Neural crest cell (in vitro differentiated cells): ENCODE measurements at regions not wholly inside any gene's neighbourhood (a gene's known extent, or its start where the extent isn't known, plus 50 kb on each side); places are given as distances from the start of the nearest gene placed in this dataset.

Experiments
- DNase-seq: peaks from one replicate; pipeline ENCODE4 v3.0.0; 2021; ENCODE audit warnings: low read depth, mixed read lengths, low spot score
- H3K27ac Mint-ChIP-seq: one replicate; pipeline ENCODE4 v1.8.0; 2021; ENCODE audit warnings: mild to moderate bottlenecking, mixed read lengths; ENCODE audit not compliant: unreplicated experiment
- H3K27me3 Mint-ChIP-seq: 2 replicates; pipeline ENCODE4 v1.8.0; 2021; ENCODE audit warnings: low read depth, mild to moderate bottlenecking, mixed read lengths
- H3K36me3 Mint-ChIP-seq: 2 replicates; pipeline ENCODE4 v1.8.0; 2021; ENCODE audit warnings: low read depth, mild to moderate bottlenecking, mixed read lengths
- H3K4me1 Mint-ChIP-seq: 2 replicates; pipeline ENCODE4 v1.8.0; 2021; ENCODE audit warnings: mixed read lengths
- H3K4me3 Mint-ChIP-seq: one replicate; pipeline ENCODE4 v1.8.0; 2021; ENCODE audit warnings: mild to moderate bottlenecking, mixed read lengths
- H3K9me3 Mint-ChIP-seq: 2 replicates; pipeline ENCODE4 v1.8.0; 2021; ENCODE audit warnings: mixed read lengths
- CTCF ChIP-seq: fragments of 200-600 bp; sonication (generic); conservative IDR thresholded peaks from 2 replicates; pipeline ENCODE4 v1.5.0; 2021; ENCODE audit warnings: antibody characterized with exemption, mild to moderate bottlenecking

GRCh38 chr14:98172243-98172778 is 1099.7 kb downstream of the BCL11B start:
- Mint-ChIP-seq H3K36me3 (no peaks in the 10 kb centered on the region), H3K4me1 (peaks cover 12% of the 10 kb centered on the region), H3K9me3 (no peaks in the 10 kb centered on the region), H3K27me3 (no peaks in the 10 kb centered on the region), H3K4me3 (no peak overlapping the region), H3K27ac (no peak overlapping the region)
- TF ChIP-seq CTCF, result no peak
- DNase-seq, result no peak

GRCh38 chr14:98173305-98173704 is 1098.7 kb downstream of the BCL11B start:
- H3K4me3 Mint-ChIP-seq, result no peak overlapping the region
- H3K9me3 Mint-ChIP-seq, result no peaks in the 10 kb centered on the region
- H3K36me3 Mint-ChIP-seq, result no peaks in the 10 kb centered on the region
- no peaks in the 10 kb centered on the region for H3K27me3 Mint-ChIP-seq
- H3K27ac Mint-ChIP-seq, result no peak overlapping the region
- TF ChIP-seq CTCF, result no peak
- DNase-seq, result no peak
- H3K4me1 Mint-ChIP-seq, result peaks cover 12% of the 10 kb centered on the region

GRCh38 chr14:98174041-98174440 is 1098.0 kb downstream of the BCL11B start:
- Mint-ChIP-seq H3K9me3 (no peaks in the 10 kb centered on the region), H3K27ac (no peak overlapping the region)

GRCh38 chr14:98175436-98175835 is 1096.6 kb downstream of the BCL11B start:
- no peak for DNase-seq
- Mint-ChIP-seq H3K4me1 (peaks cover 12% of the 10 kb centered on the region), H3K36me3 (no peaks in the 10 kb centered on the region), H3K27ac (no peak overlapping the region), H3K27me3 (no peaks in the 10 kb centered on the region), H3K9me3 (no peaks in the 10 kb centered on the region), H3K4me3 (no peak overlapping the region)
- no peak for TF ChIP-seq CTCF

More at GRCh38 chr14:98174041-98174440, 1098.0 kb downstream of the BCL11B start:
- no peaks in the 10 kb centered on the region for H3K27me3 Mint-ChIP-seq
- no peak overlapping the region for H3K4me3 Mint-ChIP-seq
- DNase-seq, result no peak
- TF ChIP-seq CTCF, result no peak
- H3K36me3 Mint-ChIP-seq, result no peaks in the 10 kb centered on the region
- H3K4me1 Mint-ChIP-seq, result peaks cover 12% of the 10 kb centered on the region

GRCh38 chr14:98175881-98176280 is 1096.1 kb downstream of the BCL11B start:
- peaks cover 12% of the 10 kb centered on the region for H3K4me1 Mint-ChIP-seq
- no peak for DNase-seq
- no peak overlapping the region for H3K27ac Mint-ChIP-seq
- no peaks in the 10 kb centered on the region for H3K9me3 Mint-ChIP-seq
- H3K4me3 Mint-ChIP-seq, result no peak overlapping the region
- H3K27me3 Mint-ChIP-seq, result peaks cover 1% of the 10 kb centered on the region
- no peak for TF ChIP-seq CTCF
- no peaks in the 10 kb centered on the region for H3K36me3 Mint-ChIP-seq
